GM18520 (cell line): ENCODE measurements at regions not wholly inside any gene's neighbourhood (a gene's known extent, or its start where the extent isn't known, plus 50 kb on each side); places are given as distances from the start of the nearest gene placed in this dataset.
"Not testable (repeated sequence)": the region's sequence is repeated elsewhere in the genome, so short reads cannot be mapped to it uniquely, and the experiment has no call there.

Source experiments
- ATAC-seq: cut with Tn5 transposase; IDR thresholded peaks from one replicate; pipeline ENCODE4 v1.9.1; 2021; ENCODE audit not compliant: unreplicated experiment

DNA sequence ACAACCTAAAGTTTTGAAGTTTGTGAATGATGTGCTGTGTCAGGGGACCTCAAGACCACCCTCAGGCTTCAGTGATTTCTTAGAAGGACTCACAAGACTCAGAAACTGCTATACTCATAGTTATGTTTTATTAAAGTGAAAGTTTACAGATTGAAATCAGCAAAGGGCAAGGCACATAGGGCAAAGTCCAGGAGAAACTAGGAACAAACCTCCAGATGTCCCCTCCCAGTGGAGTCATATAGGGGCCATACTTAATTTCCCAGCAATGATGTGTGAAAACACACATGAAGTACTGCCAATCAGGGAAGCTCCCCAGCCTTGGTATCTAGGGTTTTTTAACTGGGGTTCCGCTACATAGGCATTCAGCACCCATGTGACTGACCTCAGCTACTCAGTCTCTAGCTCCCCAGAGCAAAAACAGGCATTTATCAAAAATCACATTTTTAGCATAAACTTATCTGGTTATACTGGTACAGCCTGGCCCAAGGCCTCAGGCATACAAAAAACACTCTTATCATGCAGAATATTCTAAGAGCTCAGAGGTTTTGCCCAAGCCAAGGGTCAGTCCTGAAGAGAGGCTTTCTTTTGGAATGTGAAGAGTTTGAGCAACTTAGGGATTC lies 74.7 kb upstream of the ANKRD55 start:
- ATAC-seq: no peak

DNA sequence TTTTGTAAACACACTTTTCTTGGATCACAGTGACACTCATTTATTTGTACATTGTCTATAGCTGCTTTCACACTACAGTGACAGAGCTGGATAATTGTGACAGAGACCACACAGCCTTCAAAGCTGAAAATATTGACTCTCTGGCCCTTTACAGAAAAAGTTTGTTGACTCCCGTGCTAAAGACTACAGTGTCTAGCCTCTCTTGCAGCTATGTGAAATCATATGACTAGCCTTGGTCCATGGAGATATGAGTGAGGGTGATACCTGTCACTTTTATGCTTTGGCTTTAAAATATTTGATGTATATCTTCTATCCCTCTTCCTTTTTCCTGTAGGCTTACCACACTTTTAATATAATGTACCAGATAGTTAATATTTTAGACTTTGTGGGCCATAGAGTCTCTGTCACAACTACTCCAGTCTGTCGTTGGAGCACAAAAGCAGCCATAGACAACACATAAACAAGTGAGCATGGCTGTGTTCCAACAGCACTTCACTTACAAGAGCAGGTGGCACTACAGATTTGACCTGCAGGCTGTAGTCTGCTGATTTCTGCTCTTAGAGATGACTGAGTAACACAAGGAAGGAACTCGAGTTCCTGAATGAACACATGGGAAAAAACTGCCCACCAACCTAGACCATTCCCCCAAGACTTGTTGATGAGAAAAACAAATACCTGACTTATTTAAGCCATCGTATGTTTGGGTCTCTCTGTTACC lies 73.5 kb upstream of the ANKRD55 start:
- no peak for ATAC-seq

GRCh38 chr5:56305001-56305950 lies 72.1 kb upstream of the ANKRD55 start:
- ATAC-seq: no peak

DNA sequence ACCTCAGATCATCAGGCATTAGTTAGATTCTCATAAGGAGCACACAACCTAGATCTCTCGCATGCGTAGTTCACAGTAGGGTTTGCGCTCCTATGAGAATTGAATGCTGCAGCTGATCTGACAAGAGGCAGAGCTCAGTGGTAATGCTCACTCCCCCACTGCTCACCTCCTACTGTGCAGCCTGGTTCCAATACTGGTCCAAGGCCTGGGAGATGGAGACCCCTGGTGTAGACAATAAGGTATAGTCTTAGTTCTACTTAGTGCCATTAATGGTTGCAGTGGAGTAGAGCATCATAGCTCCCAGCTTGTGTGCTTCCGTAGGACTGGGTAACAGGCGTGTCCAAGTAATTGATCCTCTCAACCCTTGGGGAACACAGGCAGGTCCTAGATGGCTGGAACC lies 70.4 kb upstream of the ANKRD55 start:
- no peak for ATAC-seq

GRCh38 chr5:56302027-56302426 lies 68.9 kb upstream of the ANKRD55 start:
- no peak for ATAC-seq

DNA sequence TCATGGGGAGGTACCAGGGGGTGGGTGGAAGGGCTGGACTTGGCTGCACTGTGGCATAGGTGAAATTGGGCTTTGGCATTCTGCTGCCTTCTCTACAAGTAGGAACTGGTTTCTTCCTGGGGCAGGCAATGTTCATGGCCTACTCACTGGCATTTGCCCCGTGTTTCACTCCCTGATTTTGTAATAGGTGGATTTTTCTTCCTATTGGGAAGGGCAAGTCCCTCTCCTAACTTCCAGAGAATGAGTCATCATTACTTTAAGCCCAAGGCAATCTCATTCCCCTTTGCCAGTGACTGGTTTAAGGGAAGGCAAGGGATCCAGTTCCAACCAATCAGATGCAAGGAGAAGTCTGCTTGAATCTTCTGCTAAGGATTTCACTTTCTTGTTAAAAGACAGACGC lies 67.9 kb upstream of the ANKRD55 start:
- no peak for ATAC-seq

DNA sequence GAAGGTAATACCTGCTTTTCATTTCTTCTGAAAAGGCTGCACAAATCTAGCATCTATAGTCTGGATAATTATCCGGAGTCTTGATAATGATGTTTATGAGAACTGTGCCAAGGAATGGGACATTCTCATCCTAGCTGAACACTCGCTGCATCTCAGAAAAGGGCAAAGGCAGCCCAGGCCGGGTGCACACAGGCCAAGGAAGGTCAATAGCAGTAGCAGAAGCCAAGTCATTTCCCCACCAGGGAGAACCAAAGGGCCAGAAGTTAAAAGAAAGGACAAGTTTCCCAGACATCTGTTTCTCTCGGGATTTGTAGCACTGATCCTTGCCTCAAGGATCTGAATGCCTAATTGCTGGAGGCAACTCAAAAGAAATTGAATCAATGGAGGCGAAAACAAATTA lies 66.1 kb upstream of the ANKRD55 start:
- no peak for ATAC-seq

DNA sequence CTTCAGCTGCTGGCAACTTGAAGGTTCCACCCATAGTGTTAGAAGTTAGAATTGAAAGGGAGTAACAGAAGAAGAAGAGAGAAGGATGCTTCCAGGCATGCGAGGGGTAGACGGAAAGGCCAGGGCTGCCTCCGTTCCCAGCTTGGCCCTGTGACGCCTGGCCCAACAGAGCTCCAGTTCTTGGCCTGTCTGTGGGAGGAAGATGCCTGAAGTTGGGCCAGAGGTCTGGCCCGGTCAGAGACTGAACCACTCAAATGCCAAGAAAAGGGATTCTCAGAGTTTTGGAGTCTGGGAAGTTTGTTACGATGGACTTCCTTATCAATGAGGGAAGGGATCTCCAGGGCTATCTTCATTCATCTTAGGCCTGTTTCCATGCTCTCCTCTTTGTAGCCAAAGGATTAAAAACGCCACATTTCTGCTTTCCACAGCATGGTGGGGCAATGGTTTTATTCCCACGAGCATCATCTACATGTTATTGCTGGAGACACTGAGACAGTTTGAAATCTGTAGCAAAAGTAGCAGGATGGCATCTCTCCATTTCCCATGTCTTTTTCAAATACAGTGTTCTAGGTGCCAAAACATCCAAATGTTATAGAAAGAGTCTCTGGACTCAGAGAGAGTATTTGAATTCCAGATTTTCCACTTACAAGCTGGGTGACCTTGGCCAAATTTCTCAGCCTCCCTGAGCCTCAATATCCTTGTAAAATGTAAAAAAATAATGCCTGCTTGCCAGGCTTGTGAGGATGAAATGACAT lies 65.4 kb upstream of the ANKRD55 start:
- ATAC-seq: no peak

- ATAC-seq: no peak
Observed at GRCh38 chr5:56297851-56298250, 64.7 kb upstream of the ANKRD55 start.

GRCh38 chr5:56295311-56295710 lies 62.2 kb upstream of the ANKRD55 start:
- not testable (repeated sequence) for ATAC-seq

- ATAC-seq: no peak
Observed at GRCh38 chr5:56294354-56294753, 61.2 kb upstream of the ANKRD55 start.

GRCh38 chr5:56292874-56293273 lies 59.7 kb upstream of the ANKRD55 start:
- ATAC-seq: not testable (repeated sequence)

- no peak for ATAC-seq
Observed at GRCh38 chr5:56291661-56292374, 58.7 kb upstream of the ANKRD55 start.

DNA sequence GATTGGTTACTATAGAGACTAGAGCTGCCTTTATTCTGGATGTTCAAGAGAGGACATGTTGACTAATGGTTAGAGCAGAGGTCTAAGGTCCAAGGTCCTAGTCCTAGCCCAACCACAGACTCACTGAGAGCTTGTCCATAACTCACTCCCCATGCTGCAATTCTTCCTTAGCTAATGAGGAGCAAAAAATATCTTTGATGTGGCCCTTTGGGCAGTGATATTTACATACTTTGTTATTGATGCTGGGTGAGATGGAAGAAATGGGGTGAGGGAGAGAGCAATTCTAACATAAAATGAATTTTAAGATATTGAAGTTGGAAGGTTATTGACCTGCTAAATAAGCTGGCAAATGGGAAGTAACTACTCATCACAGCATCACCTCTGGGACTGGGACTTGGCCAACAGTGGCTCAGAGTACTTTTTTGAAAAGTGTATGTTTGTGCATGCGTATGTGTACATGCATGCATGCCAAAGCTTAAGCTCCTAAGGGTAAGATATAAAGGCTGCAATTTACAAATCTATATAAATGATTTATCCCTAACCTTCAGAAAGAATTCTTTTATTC lies 58.0 kb upstream of the ANKRD55 start:
- no peak for ATAC-seq

GRCh38 chr5:56290378-56291078 lies 57.4 kb upstream of the ANKRD55 start:
- ATAC-seq: no peak

GRCh38 chr5:56289602-56289987 lies 56.5 kb upstream of the ANKRD55 start:
- ATAC-seq: no peak

- no peak for ATAC-seq
Observed at GRCh38 chr5:56288873-56289601, 55.9 kb upstream of the ANKRD55 start.

- no peak for ATAC-seq
Observed at GRCh38 chr5:56286015-56286884, 53.1 kb upstream of the ANKRD55 start.
